ENCODE measurements at regions not wholly inside any gene's neighbourhood (a gene's known extent, or its start where the extent isn't known, plus 50 kb on each side); places are given as distances from the start of the nearest gene placed in this dataset.

- Histone ChIP-seq H2BK5ac (ENCODE audit: low read depth, low read length, poor library complexity, severe bottlenecking) (no peak overlapping the region), H2AK5ac (ENCODE audit: low read length, severe bottlenecking) (no peak overlapping the region), H3K27ac (ENCODE audit: low read length, poor library complexity, severe bottlenecking) (no peak overlapping the region), H4K8ac (ENCODE audit: low read length) (no peak overlapping the region), H4K91ac (ENCODE audit: low read length) (no peak overlapping the region), H3K79me1 (replicated peaks; ENCODE audit: low read length, poor library complexity, severe bottlenecking) (no peaks in the 10 kb centered on the region), H3K18ac (ENCODE audit: low read depth in 1 of 2, low read length in 2 of 2) (no peak overlapping the region), H3K4me1 (ENCODE audit: control insufficient read depth, insufficient read depth, low read depth, low read length) (no peaks in the 10 kb centered on the region), H3K36me3 (ENCODE audit: control insufficient read depth in 1 of 2, insufficient read depth in 2 of 2, low read depth in 1 of 2, low read length in 2 of 2) (no peaks in the 10 kb centered on the region), H3K27me3 (ENCODE audit: control insufficient read depth in 1 of 2, insufficient read depth in 1 of 2, low read length in 2 of 2) (peaks cover 49 to 51% of the 10 kb centered on the region in 2 experiments), H3K4ac (ENCODE audit: low read depth in 1 of 2, low read length in 2 of 2) (no peak overlapping the region), H3K4me2 (ENCODE audit: low read length, poor library complexity, severe bottlenecking) (no peak overlapping the region), H2AFZ (ENCODE audit: low read depth, low read length) (no peak overlapping the region), H3K9ac (ENCODE audit: low read length) (no peak overlapping the region), H3K14ac (ENCODE audit: low read length in 2 of 2) (no peak overlapping the region), H3K23ac (ENCODE audit: low read length in 2 of 2) (no peak overlapping the region), H3K4me3 (ENCODE audit: insufficient read depth in 1 of 2, low read depth in 1 of 2, low read length in 2 of 2) (no peak overlapping the region), H2BK12ac (ENCODE audit: low read length in 2 of 2) (no peak overlapping the region), H3K9me3 (ENCODE audit: control insufficient read depth, low read length) (peaks cover 3% of the 10 kb centered on the region), H2BK120ac (ENCODE audit: low read depth, low read length) (no peak overlapping the region), H2BK15ac (ENCODE audit: low read depth, poor library complexity, severe bottlenecking) (no peak overlapping the region)
- peak; percentile 6 for DNase-seq
- WGBS: 53% methylated on average over 3 of the region's 3 CpGs
Observed at GRCh38 chr2:121094101-121094500, 190.9 kb downstream of the TFCP2L1 start.

GRCh38 chr2:121094845-121095244 lies 190.2 kb downstream of the TFCP2L1 start:
- Histone ChIP-seq H2BK5ac (ENCODE audit: low read depth, low read length, poor library complexity, severe bottlenecking) (no peak overlapping the region), H3K4me2 (ENCODE audit: low read length, poor library complexity, severe bottlenecking) (no peak overlapping the region), H2BK12ac (ENCODE audit: low read length in 2 of 2) (no peak overlapping the region), H3K14ac (ENCODE audit: low read length in 2 of 2) (no peak overlapping the region), H4K91ac (ENCODE audit: low read length) (no peak overlapping the region), H3K4me3 (ENCODE audit: insufficient read depth in 1 of 2, low read depth in 1 of 2, low read length in 2 of 2) (no peak overlapping the region), H2BK120ac (ENCODE audit: low read depth, low read length) (no peak overlapping the region), H3K4me1 (ENCODE audit: control insufficient read depth, insufficient read depth, low read depth, low read length) (no peaks in the 10 kb centered on the region), H2AFZ (ENCODE audit: low read depth, low read length) (no peak overlapping the region), H3K27ac (ENCODE audit: low read length, poor library complexity, severe bottlenecking) (no peak overlapping the region), H3K79me1 (replicated peaks; ENCODE audit: low read length, poor library complexity, severe bottlenecking) (no peaks in the 10 kb centered on the region), H3K36me3 (ENCODE audit: control insufficient read depth in 1 of 2, insufficient read depth in 2 of 2, low read depth in 1 of 2, low read length in 2 of 2) (no peaks in the 10 kb centered on the region), H3K23ac (ENCODE audit: low read length in 2 of 2) (no peak overlapping the region), H3K9me3 (ENCODE audit: control insufficient read depth, low read length) (peaks cover 3% of the 10 kb centered on the region), H3K4ac (ENCODE audit: low read depth in 1 of 2, low read length in 2 of 2) (no peak overlapping the region), H2AK5ac (ENCODE audit: low read length, severe bottlenecking) (no peak overlapping the region), H3K18ac (ENCODE audit: low read depth in 1 of 2, low read length in 2 of 2) (no peak overlapping the region), H2BK15ac (ENCODE audit: low read depth, poor library complexity, severe bottlenecking) (no peak overlapping the region), H3K27me3 (ENCODE audit: control insufficient read depth in 1 of 2, insufficient read depth in 1 of 2, low read length in 2 of 2) (peaks cover 52 to 56% of the 10 kb centered on the region in 2 experiments), H3K9ac (ENCODE audit: low read length) (no peak overlapping the region), H4K8ac (ENCODE audit: low read length) (no peak overlapping the region)
- DNase-seq: no peak
- 95% methylated on average over 3 of the region's 3 CpGs for WGBS

DNA sequence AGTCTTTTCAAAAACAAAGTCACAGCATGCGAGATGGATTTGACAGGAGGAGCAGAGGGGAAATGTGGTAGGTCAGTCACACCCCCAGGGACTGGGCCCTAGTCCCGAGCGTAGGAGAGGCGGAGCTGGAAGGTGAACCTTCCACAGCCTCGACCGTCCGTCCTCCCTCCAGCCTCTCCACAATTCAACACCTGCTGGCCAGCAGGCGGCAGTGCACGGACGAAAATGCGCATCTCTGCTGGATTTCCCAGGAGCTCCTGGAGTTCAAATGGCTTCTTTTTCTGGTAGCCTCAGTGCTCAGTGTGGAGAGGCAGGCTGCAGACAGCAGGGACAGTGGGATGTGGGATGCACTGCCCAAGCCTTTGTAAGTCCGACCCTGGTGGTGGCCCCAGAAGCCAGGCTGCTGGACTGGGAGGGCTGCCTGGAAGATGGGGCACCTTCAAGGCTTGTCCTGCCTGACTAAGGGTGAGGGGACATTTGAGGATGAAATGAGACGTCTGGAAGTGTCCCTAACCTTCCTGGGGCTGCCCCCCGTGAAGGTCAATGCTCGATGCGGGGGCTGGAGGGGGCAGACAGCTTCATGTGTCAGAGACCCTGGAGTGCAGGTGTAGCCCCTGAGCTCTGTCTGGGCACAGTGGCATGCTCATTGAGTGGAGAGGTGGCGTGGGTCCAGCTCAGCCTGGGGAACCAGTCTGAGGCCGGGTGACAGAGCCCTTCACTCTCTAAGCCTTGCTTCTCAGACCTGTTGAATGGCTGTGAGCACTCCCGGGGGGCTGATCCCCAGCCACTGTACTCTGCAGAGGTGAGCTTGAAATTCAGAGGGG lies 189.5 kb downstream of the TFCP2L1 start:
- 28% methylated on average over 19 of the region's 19 CpGs for WGBS
- no peak overlapping the region for H3K4ac ChIP-seq (ENCODE audit: low read depth in 1 of 2, low read length in 2 of 2)
- no peaks in the 10 kb centered on the region for H3K79me1 ChIP-seq (replicated peaks; ENCODE audit: low read length, poor library complexity, severe bottlenecking)
- no peak overlapping the region for H3K23ac ChIP-seq (ENCODE audit: low read length in 2 of 2)
- no peaks in the 10 kb centered on the region for H3K36me3 ChIP-seq (ENCODE audit: control insufficient read depth in 1 of 2, insufficient read depth in 2 of 2, low read depth in 1 of 2, low read length in 2 of 2)
- H3K18ac ChIP-seq (ENCODE audit: low read depth in 1 of 2, low read length in 2 of 2): no peak overlapping the region
- no peak overlapping the region for H3K14ac ChIP-seq (ENCODE audit: low read length in 2 of 2)
- H3K4me2 ChIP-seq (ENCODE audit: low read length, poor library complexity, severe bottlenecking): no peak overlapping the region
- no peak overlapping the region for H2AK5ac ChIP-seq (ENCODE audit: low read length, severe bottlenecking)
- no peaks in the 10 kb centered on the region for H3K4me1 ChIP-seq (ENCODE audit: control insufficient read depth, insufficient read depth, low read depth, low read length)
- DNase-seq: peak; percentile 62
- no peak overlapping the region for H2BK5ac ChIP-seq (ENCODE audit: low read depth, low read length, poor library complexity, severe bottlenecking)
- H3K27ac ChIP-seq (ENCODE audit: low read length, poor library complexity, severe bottlenecking): no peak overlapping the region
- H3K27me3 ChIP-seq (ENCODE audit: control insufficient read depth in 1 of 2, insufficient read depth in 1 of 2, low read length in 2 of 2): peaks cover 53 to 57% of the 10 kb centered on the region in 2 experiments
- H2BK120ac ChIP-seq (ENCODE audit: low read depth, low read length): no peak overlapping the region
- H2BK12ac ChIP-seq (ENCODE audit: low read length in 2 of 2): no peak overlapping the region
- no peak overlapping the region for H2AFZ ChIP-seq (ENCODE audit: low read depth, low read length)
- H3K9ac ChIP-seq (ENCODE audit: low read length): no peak overlapping the region
- H3K9me3 ChIP-seq (ENCODE audit: control insufficient read depth, low read length): peaks cover 3% of the 10 kb centered on the region
- no peak overlapping the region for H2BK15ac ChIP-seq (ENCODE audit: low read depth, poor library complexity, severe bottlenecking)
- no peak overlapping the region for H4K8ac ChIP-seq (ENCODE audit: low read length)
- no peak overlapping the region for H3K4me3 ChIP-seq (ENCODE audit: insufficient read depth in 1 of 2, low read depth in 1 of 2, low read length in 2 of 2)
- peak overlapping the region; percentile 72 for H4K91ac ChIP-seq (ENCODE audit: low read length)

GRCh38 chr2:121096611-121097010 lies 188.4 kb downstream of the TFCP2L1 start:
- Histone ChIP-seq H3K14ac (ENCODE audit: low read length in 2 of 2) (no peak overlapping the region), H2BK15ac (ENCODE audit: low read depth, poor library complexity, severe bottlenecking) (no peak overlapping the region), H3K27ac (ENCODE audit: low read length, poor library complexity, severe bottlenecking) (no peak overlapping the region), H3K9me3 (ENCODE audit: control insufficient read depth, low read length) (peaks cover 3% of the 10 kb centered on the region), H3K36me3 (ENCODE audit: control insufficient read depth in 1 of 2, insufficient read depth in 2 of 2, low read depth in 1 of 2, low read length in 2 of 2) (no peaks in the 10 kb centered on the region), H2AK5ac (ENCODE audit: low read length, severe bottlenecking) (no peak overlapping the region), H4K8ac (ENCODE audit: low read length) (no peak overlapping the region), H3K23ac (ENCODE audit: low read length in 2 of 2) (no peak overlapping the region), H3K4me1 (ENCODE audit: control insufficient read depth, insufficient read depth, low read depth, low read length) (no peaks in the 10 kb centered on the region), H3K27me3 (ENCODE audit: control insufficient read depth in 1 of 2, insufficient read depth in 1 of 2, low read length in 2 of 2) (peaks cover 60 to 66% of the 10 kb centered on the region in 2 experiments), H2AFZ (ENCODE audit: low read depth, low read length) (no peak overlapping the region), H2BK12ac (ENCODE audit: low read length in 2 of 2) (no peak overlapping the region), H3K4me3 (ENCODE audit: insufficient read depth in 1 of 2, low read depth in 1 of 2, low read length in 2 of 2) (no peak overlapping the region), H2BK120ac (ENCODE audit: low read depth, low read length) (no peak overlapping the region), H2BK5ac (ENCODE audit: low read depth, low read length, poor library complexity, severe bottlenecking) (no peak overlapping the region), H3K4ac (ENCODE audit: low read depth in 1 of 2, low read length in 2 of 2) (no peak overlapping the region), H4K91ac (ENCODE audit: low read length) (no peak overlapping the region), H3K79me1 (replicated peaks; ENCODE audit: low read length, poor library complexity, severe bottlenecking) (no peaks in the 10 kb centered on the region), H3K4me2 (ENCODE audit: low read length, poor library complexity, severe bottlenecking) (no peak overlapping the region), H3K9ac (ENCODE audit: low read length) (no peak overlapping the region), H3K18ac (ENCODE audit: low read depth in 1 of 2, low read length in 2 of 2) (no peak overlapping the region)
- no peak for DNase-seq
- 79% methylated on average over 4 of the region's 5 CpGs for WGBS

Measured in mesenchymal stem cell (in vitro differentiated cells and primary cell).